ENCODE measurements at regions not wholly inside any gene's neighbourhood (a gene's known extent, or its start where the extent isn't known, plus 50 kb on each side); places are given as distances from the start of the nearest gene placed in this dataset.

- FAIRE-seq (no peak), DNase-seq (ENCODE audit: insufficient read length, low spot score) (no peak)
- TF ChIP-seq POLR2A (IDR thresholded peaks at IDR 0.05; ENCODE audit: low read depth, low read length), result no peak
Measured at GRCh38 chr9:80831751-80832150, 857.6 kb downstream of the TLE1 start.

- TF ChIP-seq POLR2A (IDR thresholded peaks at IDR 0.05; ENCODE audit: low read depth, low read length), result no peak
- FAIRE-seq (peak; percentile 43), DNase-seq (ENCODE audit: insufficient read length, low spot score) (no peak)
Measured at GRCh38 chr9:80811656-80812055, 877.7 kb downstream of the TLE1 start.

GRCh38 chr9:80811003-80811402 is 878.3 kb downstream of the TLE1 start:
- DNase-seq (ENCODE audit: insufficient read length, low spot score), result no peak
- no peak for FAIRE-seq
- no peak for TF ChIP-seq POLR2A (IDR thresholded peaks at IDR 0.05; ENCODE audit: low read depth, low read length)

GRCh38 chr9:80806671-80807070 is 882.7 kb downstream of the TLE1 start:
- FAIRE-seq (no peak), DNase-seq (ENCODE audit: insufficient read length, low spot score) (no peak)
- TF ChIP-seq POLR2A (IDR thresholded peaks at IDR 0.05; ENCODE audit: low read depth, low read length), result no peak

- no peak for DNase-seq (ENCODE audit: insufficient read length, low spot score)
- no peak for FAIRE-seq
Measured at GRCh38 chr9:80804873-80805272, 884.5 kb downstream of the TLE1 start.

GRCh38 chr9:80797831-80798688 is 891.3 kb downstream of the TLE1 start:
- TF ChIP-seq POLR2A (IDR thresholded peaks at IDR 0.05; ENCODE audit: low read depth, low read length), result no peak
- no peak for FAIRE-seq

More at GRCh38 chr9:80804873-80805272, 884.5 kb downstream of the TLE1 start:
- TF ChIP-seq POLR2A (IDR thresholded peaks at IDR 0.05; ENCODE audit: low read depth, low read length), result no peak

GRCh38 chr9:80797101-80797829 is 892.1 kb downstream of the TLE1 start:
- FAIRE-seq (peak; percentile 27), DNase-seq (ENCODE audit: insufficient read length, low spot score) (no peak)
- no peak for TF ChIP-seq POLR2A (IDR thresholded peaks at IDR 0.05; ENCODE audit: low read depth, low read length)

More at GRCh38 chr9:80797831-80798688, 891.3 kb downstream of the TLE1 start:
- no peak for DNase-seq (ENCODE audit: insufficient read length, low spot score)

GRCh38 chr9:80796632-80797031 is 892.7 kb downstream of the TLE1 start:
- no peak for FAIRE-seq
- DNase-seq (ENCODE audit: insufficient read length, low spot score), result no peak
- TF ChIP-seq POLR2A (IDR thresholded peaks at IDR 0.05; ENCODE audit: low read depth, low read length), result no peak

GRCh38 chr9:80794197-80794596 is 895.1 kb downstream of the TLE1 start:
- no peak for FAIRE-seq
- no peak for DNase-seq (ENCODE audit: insufficient read length, low spot score)

GRCh38 chr9:80793706-80794105 is 895.6 kb downstream of the TLE1 start:
- TF ChIP-seq POLR2A (IDR thresholded peaks at IDR 0.05; ENCODE audit: low read depth, low read length), result no peak
- FAIRE-seq, result no peak
- no peak for DNase-seq (ENCODE audit: insufficient read length, low spot score)

More at GRCh38 chr9:80794197-80794596, 895.1 kb downstream of the TLE1 start:
- TF ChIP-seq POLR2A (IDR thresholded peaks at IDR 0.05; ENCODE audit: low read depth, low read length), result no peak

GRCh38 chr9:80792726-80793125 is 896.6 kb downstream of the TLE1 start:
- DNase-seq (ENCODE audit: insufficient read length, low spot score) (no peak), FAIRE-seq (no peak)
- TF ChIP-seq POLR2A (IDR thresholded peaks at IDR 0.05; ENCODE audit: low read depth, low read length), result no peak

GRCh38 chr9:80791836-80792235 is 897.5 kb downstream of the TLE1 start:
- DNase-seq (ENCODE audit: insufficient read length, low spot score) (no peak), FAIRE-seq (peak; percentile 53)
- no peak for TF ChIP-seq POLR2A (IDR thresholded peaks at IDR 0.05; ENCODE audit: low read depth, low read length)

- DNase-seq (ENCODE audit: insufficient read length, low spot score) (no peak), FAIRE-seq (peak; percentile 41)
- no peak for TF ChIP-seq POLR2A (IDR thresholded peaks at IDR 0.05; ENCODE audit: low read depth, low read length)
Measured at GRCh38 chr9:80790764-80791163, 898.6 kb downstream of the TLE1 start.

GRCh38 chr9:80789831-80790230 is 899.5 kb downstream of the TLE1 start:
- no peak for DNase-seq (ENCODE audit: insufficient read length, low spot score)
- no peak for TF ChIP-seq POLR2A (IDR thresholded peaks at IDR 0.05; ENCODE audit: low read depth, low read length)
- FAIRE-seq, result no peak

All from H54 (cell line).